ENCODE measurements at regions not wholly inside any gene's neighbourhood (a gene's known extent, or its start where the extent isn't known, plus 50 kb on each side); places are given as distances from the start of the nearest gene placed in this dataset.

DNA sequence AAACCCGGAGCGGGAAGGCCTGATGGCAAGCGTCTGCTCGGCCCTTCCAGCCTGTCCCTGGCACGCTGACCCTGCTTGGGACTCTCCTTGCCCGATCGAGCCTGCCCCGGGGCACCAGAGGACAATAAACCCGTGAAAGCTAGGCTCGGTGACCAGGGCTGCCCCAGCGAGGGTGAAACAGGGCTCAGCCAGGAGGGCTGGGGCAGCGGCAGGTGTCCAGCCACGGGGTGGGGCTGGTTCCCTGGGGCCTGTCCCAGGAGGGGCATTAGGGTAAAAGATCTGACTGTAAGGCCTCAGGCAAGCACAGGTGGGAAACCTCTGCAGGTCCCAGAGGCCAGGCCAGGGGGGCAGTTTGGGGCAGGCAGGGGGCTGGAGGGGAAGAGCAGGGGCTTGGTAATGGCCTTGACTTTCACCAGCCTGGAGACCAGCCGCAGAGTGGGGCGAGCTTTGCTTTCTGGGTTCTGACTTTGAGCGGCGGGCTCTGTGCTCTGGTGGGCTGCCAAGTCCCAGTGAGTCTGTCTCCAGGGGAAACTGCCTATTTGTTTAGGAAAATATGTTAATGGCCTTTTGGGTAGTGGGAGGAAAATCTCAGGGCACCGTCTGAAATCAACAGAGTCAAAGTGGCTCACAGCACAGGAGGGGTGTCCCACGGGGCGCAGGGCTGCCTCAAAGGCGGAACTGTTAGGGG, 68.2 kb upstream of the INPP5A start:
- H3K79me2 ChIP-seq (ENCODE audit: low read length), result no peaks in the 10 kb centered on the region
- H3K36me3 ChIP-seq (replicated peaks; ENCODE audit: insufficient read depth, low read length), result no peaks in the 10 kb centered on the region
- H2AFZ ChIP-seq (ENCODE audit: low read length), result no peak overlapping the region
- no peaks in the 10 kb centered on the region for H3K9me3 ChIP-seq (replicated peaks; ENCODE audit: insufficient read depth, low read length)
- H4K20me1 ChIP-seq (ENCODE audit: insufficient read depth, low read length), result no peaks in the 10 kb centered on the region
- no peak overlapping the region for H3K27ac ChIP-seq (ENCODE audit: low read length)
- DNase-seq, result no peak
- no peaks in the 10 kb centered on the region for H3K9me2 ChIP-seq (replicated peaks; ENCODE audit: insufficient read depth, low read length)
- TF ChIP-seq, protein P1, sequence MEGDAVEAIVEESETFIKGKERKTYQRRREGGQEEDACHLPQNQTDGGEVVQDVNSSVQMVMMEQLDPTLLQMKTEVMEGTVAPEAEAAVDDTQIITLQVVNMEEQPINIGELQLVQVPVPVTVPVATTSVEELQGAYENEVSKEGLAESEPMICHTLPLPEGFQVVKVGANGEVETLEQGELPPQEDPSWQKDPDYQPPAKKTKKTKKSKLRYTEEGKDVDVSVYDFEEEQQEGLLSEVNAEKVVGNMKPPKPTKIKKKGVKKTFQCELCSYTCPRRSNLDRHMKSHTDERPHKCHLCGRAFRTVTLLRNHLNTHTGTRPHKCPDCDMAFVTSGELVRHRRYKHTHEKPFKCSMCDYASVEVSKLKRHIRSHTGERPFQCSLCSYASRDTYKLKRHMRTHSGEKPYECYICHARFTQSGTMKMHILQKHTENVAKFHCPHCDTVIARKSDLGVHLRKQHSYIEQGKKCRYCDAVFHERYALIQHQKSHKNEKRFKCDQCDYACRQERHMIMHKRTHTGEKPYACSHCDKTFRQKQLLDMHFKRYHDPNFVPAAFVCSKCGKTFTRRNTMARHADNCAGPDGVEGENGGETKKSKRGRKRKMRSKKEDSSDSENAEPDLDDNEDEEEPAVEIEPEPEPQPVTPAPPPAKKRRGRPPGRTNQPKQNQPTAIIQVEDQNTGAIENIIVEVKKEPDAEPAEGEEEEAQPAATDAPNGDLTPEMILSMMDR (IDR thresholded peaks at IDR 0.05; ENCODE audit: low read length), result no peak
- TF ChIP-seq EZH2 (optimal IDR thresholded peaks at IDR 0.05; ENCODE audit: low read depth, low read length) (no peak), EZH2phosphoT487 (IDR thresholded peaks at IDR 0.05; ENCODE audit: low read length) (no peak)
- H3F3A ChIP-seq (ENCODE audit: insufficient read depth, low read length), result no peaks in the 10 kb centered on the region
- no peak overlapping the region for H3K4me3 ChIP-seq (ENCODE audit: low read length)
- no peaks in the 10 kb centered on the region for H3K4me1 ChIP-seq (ENCODE audit: low read length)
- no peak overlapping the region for H3K9ac ChIP-seq (ENCODE audit: low read length)
- H3K27me3 ChIP-seq (replicated peaks; ENCODE audit: insufficient read depth, low read length), result peaks cover 68% of the 10 kb centered on the region
- no peak overlapping the region for H3K4me2 ChIP-seq (ENCODE audit: low read depth, low read length)

DNA sequence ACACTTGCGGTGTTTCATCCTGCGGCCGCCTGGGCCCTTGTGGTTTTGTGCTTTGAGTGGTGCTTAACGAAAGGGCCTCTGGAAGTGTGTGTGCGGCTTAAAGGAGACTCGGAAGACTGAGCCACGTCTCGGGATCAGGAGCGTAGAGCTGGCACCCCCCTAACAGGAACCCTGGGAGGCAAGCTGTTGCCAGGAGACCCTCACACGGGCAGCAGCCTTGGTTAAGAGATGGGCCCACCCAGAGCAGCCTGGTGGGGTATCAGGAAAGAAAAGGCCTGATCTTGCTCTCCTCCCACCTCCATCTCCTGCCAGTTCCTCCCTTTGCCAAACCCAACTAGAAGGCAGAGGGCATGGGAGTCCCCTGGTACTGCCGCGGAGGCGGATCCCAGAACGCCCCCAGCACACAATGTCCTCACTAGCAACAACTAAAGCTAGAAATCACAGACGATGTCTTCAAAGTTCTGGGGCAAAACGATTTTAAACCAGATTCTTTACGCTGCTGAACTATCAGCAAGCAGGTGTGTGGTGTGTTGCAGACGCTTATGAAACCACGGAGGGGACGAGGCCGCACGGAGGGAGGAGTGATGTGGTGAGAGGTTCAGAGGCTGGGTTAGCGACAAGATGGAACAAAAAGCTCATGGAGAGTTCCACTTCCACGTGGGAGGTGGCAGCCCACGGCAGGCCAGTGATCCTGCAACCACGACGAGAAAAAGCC, 67.0 kb upstream of the INPP5A start:
- H3K27me3 ChIP-seq (replicated peaks; ENCODE audit: insufficient read depth, low read length), result peaks cover 70% of the 10 kb centered on the region
- DNase-seq, result no peak
- H3K9me2 ChIP-seq (replicated peaks; ENCODE audit: insufficient read depth, low read length), result no peaks in the 10 kb centered on the region
- H3K27ac ChIP-seq (ENCODE audit: low read length), result no peak overlapping the region
- no peaks in the 10 kb centered on the region for H3K79me2 ChIP-seq (ENCODE audit: low read length)
- H3K36me3 ChIP-seq (replicated peaks; ENCODE audit: insufficient read depth, low read length), result no peaks in the 10 kb centered on the region
- TF ChIP-seq, protein P1 (IDR thresholded peaks at IDR 0.05; ENCODE audit: low read length), result no peak
- TF ChIP-seq EZH2 (optimal IDR thresholded peaks at IDR 0.05; ENCODE audit: low read depth, low read length) (no peak), EZH2phosphoT487 (IDR thresholded peaks at IDR 0.05; ENCODE audit: low read length) (no peak)
- H2AFZ ChIP-seq (ENCODE audit: low read length), result no peak overlapping the region
- no peaks in the 10 kb centered on the region for H3F3A ChIP-seq (ENCODE audit: insufficient read depth, low read length)
- no peaks in the 10 kb centered on the region for H3K4me1 ChIP-seq (ENCODE audit: low read length)
- H3K4me2 ChIP-seq (ENCODE audit: low read depth, low read length), result no peak overlapping the region
- H3K9me3 ChIP-seq (replicated peaks; ENCODE audit: insufficient read depth, low read length), result no peaks in the 10 kb centered on the region
- no peak overlapping the region for H3K4me3 ChIP-seq (ENCODE audit: low read length)
- H4K20me1 ChIP-seq (ENCODE audit: insufficient read depth, low read length), result no peaks in the 10 kb centered on the region
- H3K9ac ChIP-seq (ENCODE audit: low read length), result no peak overlapping the region

DNA sequence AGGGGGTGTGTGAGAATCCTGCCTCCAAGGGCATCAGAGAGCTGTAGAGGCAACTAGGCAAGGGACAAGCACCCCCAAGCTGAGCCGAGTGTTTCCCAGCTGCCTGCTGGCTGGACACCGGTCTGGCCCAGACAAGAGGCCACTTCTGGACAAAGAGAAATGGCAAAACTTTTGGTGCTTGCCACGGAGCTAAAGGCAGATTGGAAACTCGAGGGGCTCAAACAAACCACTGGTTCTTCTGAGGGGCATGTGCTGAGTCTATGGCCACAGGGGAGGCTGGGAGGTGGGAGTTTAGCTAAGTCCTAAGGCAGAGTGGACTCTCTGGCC, 66.5 kb upstream of the INPP5A start:
- Histone ChIP-seq H3K9ac (ENCODE audit: low read length) (no peak overlapping the region), H3K4me2 (ENCODE audit: low read depth, low read length) (no peak overlapping the region), H4K20me1 (ENCODE audit: insufficient read depth, low read length) (no peaks in the 10 kb centered on the region), H3K4me1 (ENCODE audit: low read length) (no peaks in the 10 kb centered on the region), H3K9me2 (replicated peaks; ENCODE audit: insufficient read depth, low read length) (no peaks in the 10 kb centered on the region), H3K27me3 (replicated peaks; ENCODE audit: insufficient read depth, low read length) (peaks cover 69% of the 10 kb centered on the region), H3K9me3 (replicated peaks; ENCODE audit: insufficient read depth, low read length) (no peaks in the 10 kb centered on the region), H3K27ac (ENCODE audit: low read length) (no peak overlapping the region), H3K79me2 (ENCODE audit: low read length) (no peaks in the 10 kb centered on the region), H3F3A (ENCODE audit: insufficient read depth, low read length) (no peaks in the 10 kb centered on the region), H2AFZ (ENCODE audit: low read length) (no peak overlapping the region), H3K36me3 (replicated peaks; ENCODE audit: insufficient read depth, low read length) (no peaks in the 10 kb centered on the region), H3K4me3 (ENCODE audit: low read length) (no peak overlapping the region)
- DNase-seq, result no peak
- TF ChIP-seq EZH2phosphoT487 (IDR thresholded peaks at IDR 0.05; ENCODE audit: low read length), result no peak
- TF ChIP-seq, protein P1 (IDR thresholded peaks at IDR 0.05; ENCODE audit: low read length), result no peak
- no peak for TF ChIP-seq EZH2 (optimal IDR thresholded peaks at IDR 0.05; ENCODE audit: low read depth, low read length)
